Fibroblast of lung (primary cell): ENCODE measurements at regions not wholly inside any gene's neighbourhood (a gene's known extent, or its start where the extent isn't known, plus 50 kb on each side); places are given as distances from the start of the nearest gene placed in this dataset.

ENCODE experiments used
- DNase-seq, 2 donors: peaks; one replicate each; pipeline versions ENCODE4 v3.0.0 to v3.0.0-alpha.2; 2010; ENCODE audit warnings: low read depth in 2 of 2
- H2AFZ ChIP-seq: 2 replicates; pipeline ENCODE4 v1.5.1; 2012; ENCODE audit warnings: low read length, control low read depth, inconsistent platforms
- H3K27ac ChIP-seq: 2 replicates; pipeline ENCODE4 v1.5.1; 2011; ENCODE audit warnings: low read length, control low read depth; ENCODE audit not compliant: insufficient read depth
- H3K27me3 ChIP-seq: 2 replicates; pipeline ENCODE4 v1.5.1; 2011; ENCODE audit warnings: mild to moderate bottlenecking, low read length; ENCODE audit not compliant: control insufficient read depth, insufficient read depth
- H3K36me3 ChIP-seq: 2 replicates; pipeline ENCODE4 v1.5.1; 2011; ENCODE audit warnings: low read length; ENCODE audit not compliant: control insufficient read depth, insufficient read depth
- H3K4me1 ChIP-seq: 2 replicates; pipeline ENCODE4 v1.5.1; 2011; ENCODE audit warnings: low read length; ENCODE audit not compliant: control insufficient read depth, insufficient read depth; ENCODE audit errors: extremely low read depth
- H3K4me2 ChIP-seq: 2 replicates; pipeline ENCODE4 v1.5.1; 2011; ENCODE audit warnings: low read length, control low read depth; ENCODE audit not compliant: insufficient read depth; ENCODE audit errors: extremely low read depth
- H3K4me3 ChIP-seq, 4 experiments: fragments of 200-600 bp in 1 of 4; sonication (generic) in 1 of 4; replicated peaks in 1 of 4; 2 replicates each; pipeline ENCODE4 v1.5.1; 2011 to 2016; ENCODE audit warnings: low read length in 4 of 4, low read depth in 3 of 4, mild to moderate bottlenecking in 3 of 4, control low read depth in 2 of 4, inconsistent platforms in 1 of 4, mixed read lengths in 1 of 4; ENCODE audit not compliant: insufficient read depth in 1 of 4; ENCODE audit errors: control extremely low read depth in 1 of 4
- H3K79me2 ChIP-seq: 2 replicates; pipeline ENCODE4 v1.5.1; 2012; ENCODE audit warnings: mild to moderate bottlenecking, low read length, inconsistent platforms; ENCODE audit not compliant: control insufficient read depth, insufficient read depth
- H3K9ac ChIP-seq: 2 replicates; pipeline ENCODE4 v1.5.1; 2011; ENCODE audit warnings: mild to moderate bottlenecking, low read length, control low read depth; ENCODE audit not compliant: insufficient read depth
- H3K9me3 ChIP-seq: 2 replicates; pipeline ENCODE4 v1.5.1; 2012; ENCODE audit warnings: low read depth, low read length; ENCODE audit not compliant: control insufficient read depth, insufficient read depth
- H4K20me1 ChIP-seq: 2 replicates; pipeline ENCODE4 v1.5.1; 2011; ENCODE audit warnings: low read length; ENCODE audit not compliant: control insufficient read depth, insufficient read depth; ENCODE audit errors: extremely low read depth
- CTCF ChIP-seq, 2 donors: IDR thresholded peaks in 1 of 2; conservative IDR thresholded peaks in 1 of 2; 1 replicate in 1 of 2; 2 replicates in 1 of 2; pipeline ENCODE4 v1.5.1; 2011 to 2012; ENCODE audit warnings: low read length in 2 of 2, control low read depth in 1 of 2, inconsistent platforms in 1 of 2, low read depth in 1 of 2, mild to moderate bottlenecking in 1 of 2
- EZH2 ChIP-seq: IDR thresholded peaks from 2 replicates; pipeline ENCODE4 v1.5.1; 2012; ENCODE audit warnings: low read length, control low read depth, mild to moderate bottlenecking; ENCODE audit errors: missing control alignments

GRCh38 chr20:60872224-60872623 lies 379.8 kb upstream of the CDH4 start:
- DNase-seq, result no peak
- H3K4me3 ChIP-seq, result no peak overlapping the region
- no peaks in the 10 kb centered on the region for H3K9me3 ChIP-seq
- TF ChIP-seq CTCF (conservative IDR thresholded peaks at IDR 0.05 in 1 of 2, IDR thresholded peaks at IDR 0.05 in 1 of 2; ENCODE audit: low read depth in 1 of 2, low read length in 2 of 2) (no peak), EZH2 (no peak)
- H4K20me1 ChIP-seq, result no peaks in the 10 kb centered on the region
- H3K27me3 ChIP-seq, result no peaks in the 10 kb centered on the region
- H3K79me2 ChIP-seq, result no peaks in the 10 kb centered on the region
- H3K27ac ChIP-seq, result no peak overlapping the region
- no peaks in the 10 kb centered on the region for H3K4me1 ChIP-seq
- H3K9ac ChIP-seq, result no peak overlapping the region
- no peak overlapping the region for H3K4me2 ChIP-seq
- H2AFZ ChIP-seq, result no peak overlapping the region
- no peaks in the 10 kb centered on the region for H3K36me3 ChIP-seq

- Histone ChIP-seq H3K4me3 (no peak overlapping the region), H4K20me1 (no peaks in the 10 kb centered on the region), H3K9ac (no peak overlapping the region), H3K9me3 (no peaks in the 10 kb centered on the region), H3K79me2 (no peaks in the 10 kb centered on the region), H3K27me3 (no peaks in the 10 kb centered on the region), H3K4me1 (no peaks in the 10 kb centered on the region), H3K36me3 (no peaks in the 10 kb centered on the region), H3K27ac (no peak overlapping the region), H2AFZ (no peak overlapping the region), H3K4me2 (no peak overlapping the region)
- TF ChIP-seq EZH2, result no peak
- TF ChIP-seq CTCF (conservative IDR thresholded peaks at IDR 0.05 in 1 of 2, IDR thresholded peaks at IDR 0.05 in 1 of 2; ENCODE audit: low read depth in 1 of 2, low read length in 2 of 2), result no peak
- no peak for DNase-seq
These were observed 374.8 kb upstream of the CDH4 start for GRCh38 chr20:60877071-60877857.

- no peak for DNase-seq
- Histone ChIP-seq H3K79me2 (no peaks in the 10 kb centered on the region), H3K4me3 (no peak overlapping the region), H3K27me3 (no peaks in the 10 kb centered on the region), H3K9me3 (no peaks in the 10 kb centered on the region), H4K20me1 (no peaks in the 10 kb centered on the region), H3K27ac (no peak overlapping the region), H3K9ac (no peak overlapping the region), H2AFZ (no peak overlapping the region), H3K36me3 (no peaks in the 10 kb centered on the region), H3K4me2 (no peak overlapping the region), H3K4me1 (no peaks in the 10 kb centered on the region)
- TF ChIP-seq EZH2 (no peak), CTCF (conservative IDR thresholded peaks at IDR 0.05 in 1 of 2, IDR thresholded peaks at IDR 0.05 in 1 of 2; ENCODE audit: low read depth in 1 of 2, low read length in 2 of 2) (no peak)
These were observed 369.2 kb upstream of the CDH4 start for GRCh38 chr20:60882836-60883235.
